GM19351 (cell line): ENCODE measurements at regions not wholly inside any gene's neighbourhood (a gene's known extent, or its start where the extent isn't known, plus 50 kb on each side); places are given as distances from the start of the nearest gene placed in this dataset.
A peak's percentile ranks its signal among the peaks of the same experiment; 100 is the strongest.

Experiments used
- ATAC-seq: cut with Tn5 transposase; IDR thresholded peaks from one replicate; pipeline ENCODE4 v1.9.1; 2021; ENCODE audit warnings: mild to moderate bottlenecking, moderate library complexity; ENCODE audit not compliant: unreplicated experiment

GRCh38 chr9:82208741-82209450 is 220.3 kb downstream of the SPATA31D1 start:
- ATAC-seq = no peak

DNA sequence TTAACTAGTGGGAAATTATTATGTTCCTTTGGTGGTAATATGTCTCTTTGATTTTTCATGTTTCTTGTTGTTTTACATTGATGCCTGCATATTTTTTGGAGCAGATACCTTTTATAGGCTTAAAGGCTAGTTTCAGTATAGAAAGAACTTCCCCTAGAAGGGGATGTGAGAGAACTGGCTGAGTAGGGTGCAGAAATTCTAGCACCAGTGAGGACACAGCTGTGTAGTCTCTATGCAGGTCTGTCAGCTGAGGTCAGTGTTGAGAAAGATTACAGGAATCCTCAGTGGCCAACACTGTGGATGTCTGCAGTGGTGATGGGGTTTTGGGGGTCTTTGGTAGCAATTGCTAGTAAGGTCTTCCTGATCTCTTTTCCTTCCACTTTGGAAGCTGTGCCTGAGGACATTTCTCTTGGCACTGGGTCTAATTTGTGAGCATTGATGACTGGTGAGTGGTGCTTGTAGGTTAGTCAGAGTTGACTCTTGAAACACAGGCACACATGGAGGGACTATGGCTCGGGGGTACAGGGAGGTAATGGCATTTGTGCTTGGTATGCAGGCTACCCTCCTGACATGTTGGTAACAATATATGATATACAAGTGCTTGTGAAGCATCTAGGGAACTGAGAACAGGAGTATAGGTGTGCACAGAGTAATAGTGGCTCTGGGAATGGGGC is 221.4 kb downstream of the SPATA31D1 start:
- peak; percentile 84 for ATAC-seq

- no peak for ATAC-seq
Measured at GRCh38 chr9:82212885-82213284, 224.3 kb downstream of the SPATA31D1 start.

DNA sequence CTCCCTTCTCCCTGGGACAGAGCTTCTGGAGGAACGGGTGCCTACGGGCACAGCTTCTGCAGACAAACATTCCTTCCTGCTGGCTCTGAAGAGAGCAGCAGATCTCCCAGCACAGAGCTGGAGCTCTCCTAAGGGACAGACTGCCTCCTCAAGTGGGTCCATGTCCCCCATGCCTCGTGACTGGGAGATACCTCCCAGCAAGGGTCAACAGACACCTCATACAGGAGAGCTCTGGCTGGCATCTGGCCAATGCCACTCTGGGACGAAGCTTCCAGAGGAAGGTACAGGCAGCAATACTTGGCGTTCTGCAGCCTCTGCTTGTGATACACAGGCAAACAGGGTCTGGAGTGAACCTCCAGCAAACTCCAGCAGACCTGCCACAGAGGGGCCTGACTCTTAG is 227.9 kb downstream of the SPATA31D1 start:
- no peak for ATAC-seq

GRCh38 chr9:82223442-82223841 is 234.9 kb downstream of the SPATA31D1 start:
- no peak for ATAC-seq

DNA sequence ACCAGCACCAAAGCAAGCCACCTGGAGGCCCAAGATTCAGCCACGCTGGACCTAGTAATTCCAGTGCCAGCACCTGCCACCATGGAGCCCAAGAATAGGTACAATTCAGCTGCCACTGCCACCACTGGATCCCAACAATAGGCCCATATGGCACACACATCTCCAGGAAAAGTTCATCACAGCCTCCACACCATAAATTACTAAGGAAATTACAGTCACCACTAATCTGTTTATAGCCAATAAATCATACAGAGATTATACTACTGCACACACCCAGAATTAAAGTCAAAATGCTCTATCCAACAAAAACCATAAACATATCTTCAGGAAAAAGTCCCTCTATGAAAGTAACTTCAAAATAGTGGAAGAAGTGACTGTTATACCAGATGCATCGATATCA is 242.8 kb downstream of the SPATA31D1 start:
- no peak for ATAC-seq

DNA sequence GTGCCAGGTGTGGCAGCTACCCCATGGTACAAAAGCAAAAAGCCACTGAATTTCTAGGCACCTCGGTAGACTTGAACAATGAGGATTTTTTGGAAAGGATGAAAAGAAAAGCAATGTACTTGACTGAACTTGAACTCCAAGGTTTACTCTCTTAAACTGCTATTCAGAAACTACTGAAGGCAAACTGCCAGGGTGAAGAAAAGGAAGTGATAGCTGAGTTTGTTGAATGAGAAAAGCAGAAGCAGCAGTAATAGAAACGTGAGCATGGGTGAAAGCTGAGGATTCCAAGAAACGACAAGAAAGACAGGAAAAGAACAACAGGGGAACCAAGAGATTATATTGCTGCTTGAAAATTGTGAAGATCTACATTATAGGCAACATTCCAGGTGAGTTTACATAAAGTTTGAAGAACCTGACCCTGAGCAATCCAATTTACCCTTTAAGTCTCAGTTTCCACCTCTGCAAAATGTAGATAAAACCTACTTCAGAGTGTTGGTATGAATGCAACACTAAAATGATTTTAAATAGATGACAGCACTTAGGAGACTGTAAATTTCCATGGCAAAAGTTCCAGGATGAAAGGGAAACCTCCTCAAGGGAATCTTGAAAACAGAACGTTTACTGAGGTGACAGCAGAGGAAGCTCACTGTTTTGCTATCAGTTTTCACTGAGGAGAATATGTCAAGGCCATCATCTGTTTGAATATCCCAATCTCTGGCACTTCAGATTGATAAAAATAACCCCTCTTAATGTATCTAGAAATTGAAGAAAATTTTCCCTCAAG is 245.8 kb downstream of the SPATA31D1 start:
- no peak for ATAC-seq

DNA sequence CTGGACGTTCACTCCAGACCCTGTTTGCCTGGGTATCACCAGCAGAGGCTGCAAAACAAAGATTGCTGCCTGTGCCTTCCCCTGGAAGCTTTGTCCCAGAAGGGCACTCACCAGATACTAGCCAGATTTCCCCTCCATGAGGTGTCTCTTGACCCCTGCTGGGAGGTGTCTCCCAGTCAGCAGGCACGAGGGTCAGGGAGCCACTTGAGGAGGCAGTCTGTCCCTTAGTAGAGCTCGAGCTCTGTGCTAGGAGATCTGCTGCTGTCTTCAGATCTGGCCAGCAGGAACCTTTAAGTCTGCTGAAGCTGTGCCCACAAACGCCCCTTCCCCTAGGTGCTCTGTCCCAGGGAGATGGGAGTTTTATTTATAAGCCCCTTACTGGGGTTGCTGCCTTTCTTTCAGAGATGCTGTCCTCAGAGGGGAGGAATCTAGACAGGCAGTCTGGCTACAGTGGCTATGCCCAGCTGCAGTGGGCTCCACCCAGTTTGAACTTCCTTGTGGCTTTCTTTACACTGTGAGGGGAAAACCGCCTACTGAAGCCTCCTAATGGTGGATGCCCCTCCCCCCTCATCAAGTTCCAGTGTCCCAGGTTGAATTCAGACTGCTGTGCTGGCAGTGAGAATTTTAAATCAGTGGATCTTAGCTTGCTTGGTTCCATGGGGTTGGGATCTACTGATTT is 253.9 kb downstream of the SPATA31D1 start:
- no peak for ATAC-seq

DNA sequence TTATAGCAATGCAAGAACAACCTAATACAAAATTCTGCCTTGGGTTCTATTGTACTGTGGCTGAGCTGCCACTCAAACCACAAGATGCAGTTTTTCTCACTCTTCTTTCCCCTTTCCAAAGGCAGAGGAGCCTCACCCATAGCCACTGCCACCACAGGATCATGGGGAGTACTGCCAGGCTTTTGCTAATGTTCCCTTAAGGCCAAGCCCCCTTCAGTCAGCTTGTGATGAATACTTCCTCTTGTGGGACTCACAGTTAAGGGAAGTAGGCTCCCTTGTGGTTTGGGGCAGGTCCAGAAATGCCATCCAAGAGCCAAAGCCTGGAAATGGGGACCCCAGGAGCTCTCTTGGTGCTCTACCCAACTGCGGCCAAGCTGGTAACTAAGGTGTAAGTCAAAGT is 258.7 kb downstream of the SPATA31D1 start:
- ATAC-seq = no peak

DNA sequence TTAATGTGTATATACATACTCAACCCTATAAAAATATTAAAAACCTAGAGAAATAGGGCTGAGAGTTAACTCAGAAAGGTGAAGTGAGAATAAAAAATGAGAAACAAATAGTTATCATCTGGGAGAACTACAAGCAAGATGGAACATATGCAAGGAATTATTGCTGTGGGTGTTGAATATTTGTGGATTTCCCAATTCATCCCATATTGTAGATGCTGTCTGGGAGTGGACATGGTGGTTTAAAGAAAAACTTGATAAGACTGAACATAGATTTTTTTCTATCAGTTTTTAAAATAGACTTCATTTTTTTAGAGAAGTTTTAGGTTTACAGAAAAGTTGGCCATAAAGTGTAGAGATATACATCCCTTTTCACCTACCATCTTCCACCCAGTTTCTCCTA is 263.5 kb downstream of the SPATA31D1 start:
- no peak for ATAC-seq

GRCh38 chr9:82254646-82255367 is 266.2 kb downstream of the SPATA31D1 start:
- ATAC-seq = peak; percentile 87

- ATAC-seq = no peak
Measured at GRCh38 chr9:82255481-82256176, 267.1 kb downstream of the SPATA31D1 start.

- ATAC-seq = no peak
Measured at GRCh38 chr9:82260691-82261090, 272.1 kb downstream of the SPATA31D1 start.

GRCh38 chr9:82263619-82264018 is 275.0 kb downstream of the SPATA31D1 start:
- no peak for ATAC-seq

DNA sequence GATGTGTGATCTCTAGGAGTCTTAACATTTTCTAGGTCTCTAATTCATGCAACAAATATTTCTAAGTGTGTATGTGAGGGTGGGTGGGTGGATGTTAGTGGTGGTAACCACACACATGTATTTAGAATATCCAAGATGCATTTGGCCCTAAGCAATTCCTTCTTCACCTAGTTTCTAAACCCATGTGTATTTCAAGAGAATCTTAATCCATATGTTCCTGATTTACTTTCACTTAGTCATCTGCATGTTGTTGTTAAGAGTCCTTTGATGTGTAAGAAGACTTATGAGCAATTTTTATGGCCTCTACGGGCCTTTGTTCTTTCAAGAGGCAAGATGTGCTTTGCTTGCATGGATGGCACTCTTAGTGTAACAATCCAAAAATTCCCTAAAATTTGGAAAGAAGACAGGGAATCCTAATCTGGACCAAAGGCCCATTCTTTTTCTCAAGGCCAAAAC is 282.6 kb downstream of the SPATA31D1 start:
- ATAC-seq = no peak

DNA sequence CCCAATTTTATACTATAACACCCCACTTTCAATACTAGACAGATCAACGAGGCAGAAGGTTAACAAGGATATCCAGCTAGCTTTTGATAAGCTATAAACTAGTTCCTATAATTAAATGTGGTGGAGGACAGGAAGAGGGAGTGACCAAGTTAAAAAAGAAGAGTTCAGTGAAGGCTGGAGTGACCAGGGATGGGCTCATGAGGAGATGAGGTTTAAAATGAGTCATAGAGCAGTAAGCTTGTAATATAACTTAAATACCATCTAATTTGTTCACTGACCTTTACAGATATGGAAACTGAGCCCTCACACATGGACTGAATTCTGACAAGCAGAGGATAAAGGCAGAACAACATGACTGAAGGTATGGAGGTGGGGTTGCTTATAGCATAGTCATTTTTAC is 284.5 kb downstream of the SPATA31D1 start:
- ATAC-seq = no peak

GRCh38 chr9:82275258-82275927 is 286.8 kb downstream of the SPATA31D1 start:
- ATAC-seq = no peak

DNA sequence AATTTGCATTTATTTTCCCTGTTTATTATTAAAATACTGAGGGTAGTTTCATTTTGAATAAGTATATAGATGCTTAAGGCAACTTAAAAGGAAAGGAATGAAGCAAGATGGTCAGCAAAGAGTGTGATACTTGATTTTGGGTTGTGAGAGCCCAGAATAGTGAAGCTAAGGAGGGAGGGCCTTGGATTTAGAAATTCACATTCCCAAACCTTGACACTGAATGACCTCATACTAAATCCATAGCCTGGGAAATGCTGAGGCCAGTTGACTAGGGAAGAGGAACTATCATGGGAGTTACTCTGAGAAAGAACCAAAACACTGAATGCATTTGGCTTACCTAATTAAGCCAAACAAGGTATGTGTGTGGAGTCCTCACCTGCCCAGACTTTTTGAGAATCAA is 292.5 kb downstream of the SPATA31D1 start:
- no peak for ATAC-seq

DNA sequence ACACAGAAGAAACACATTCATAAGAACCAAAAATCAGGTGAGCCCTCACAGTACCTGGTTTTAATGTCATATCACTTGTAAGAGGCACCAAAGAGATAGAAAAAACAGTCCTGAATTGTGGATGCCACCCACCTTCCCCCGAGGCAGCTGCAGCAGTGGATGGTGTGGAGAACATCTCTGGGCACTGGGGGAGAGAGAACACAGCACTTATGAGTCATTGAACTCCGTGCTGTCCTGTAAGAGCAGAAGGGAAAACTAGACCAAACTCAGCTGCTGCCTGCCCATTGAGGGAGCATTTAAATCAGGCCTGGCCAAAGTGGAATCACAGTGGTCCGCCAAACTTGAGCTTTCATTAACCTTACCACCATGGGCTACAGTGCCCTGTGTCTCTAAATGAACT is 296.2 kb downstream of the SPATA31D1 start:
- ATAC-seq = no peak
